VCaP (cell line): ENCODE measurements at regions not wholly inside any gene's neighbourhood (a gene's known extent, or its start where the extent isn't known, plus 50 kb on each side); places are given as distances from the start of the nearest gene placed in this dataset.

Experiments
- H3K27ac ChIP-seq: fragments of 450-650 bp; 2 replicates; pipeline ENCODE4 v1.5.1; 2017
- TF ChIP-seq, protein P1 (sequence below): fragments of 450-650 bp; conservative IDR thresholded peaks from 2 replicates; pipeline ENCODE4 v1.5.1; 2017; ENCODE audit warnings: mild to moderate bottlenecking, moderate library complexity

DNA sequence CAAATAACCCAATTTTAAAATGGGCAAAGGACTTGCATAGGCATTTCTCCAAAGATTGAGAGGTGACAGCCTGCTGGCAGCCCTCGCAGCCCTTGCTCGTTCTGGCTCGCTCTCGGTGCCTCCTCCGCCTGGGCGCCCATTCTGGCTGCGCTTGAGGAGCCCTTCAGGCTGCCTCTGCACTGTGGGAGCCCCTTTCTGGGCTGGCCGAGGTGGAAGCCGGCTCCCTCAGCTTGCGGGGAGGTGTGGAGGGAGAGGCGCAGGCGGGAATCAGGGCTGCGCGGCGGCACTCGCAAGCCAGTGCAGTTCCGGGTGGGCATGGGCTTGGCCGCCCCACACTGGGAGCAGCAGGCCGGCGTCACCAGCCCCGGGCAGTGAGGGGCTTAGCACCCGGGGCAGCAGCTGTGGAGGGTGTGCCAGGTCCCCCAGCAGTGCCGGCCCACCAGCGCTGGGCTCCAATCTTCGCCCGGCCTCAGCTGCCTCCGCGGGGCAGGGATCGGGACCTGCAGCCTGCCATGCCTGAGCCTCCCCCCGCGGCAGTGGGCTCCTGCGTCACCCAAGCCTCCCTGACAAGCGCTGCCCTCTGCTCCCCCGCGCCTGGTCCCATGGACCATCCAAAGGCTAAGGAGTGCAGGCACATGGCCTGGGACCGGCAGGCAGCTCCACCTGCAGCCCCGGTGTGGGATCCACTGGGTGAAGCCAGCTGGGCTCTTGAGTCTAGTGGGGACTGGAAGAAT, 54.0 kb upstream of the GALNT17 start:
- no peak overlapping the region for H3K27ac ChIP-seq
- TF ChIP-seq, protein P1, sequence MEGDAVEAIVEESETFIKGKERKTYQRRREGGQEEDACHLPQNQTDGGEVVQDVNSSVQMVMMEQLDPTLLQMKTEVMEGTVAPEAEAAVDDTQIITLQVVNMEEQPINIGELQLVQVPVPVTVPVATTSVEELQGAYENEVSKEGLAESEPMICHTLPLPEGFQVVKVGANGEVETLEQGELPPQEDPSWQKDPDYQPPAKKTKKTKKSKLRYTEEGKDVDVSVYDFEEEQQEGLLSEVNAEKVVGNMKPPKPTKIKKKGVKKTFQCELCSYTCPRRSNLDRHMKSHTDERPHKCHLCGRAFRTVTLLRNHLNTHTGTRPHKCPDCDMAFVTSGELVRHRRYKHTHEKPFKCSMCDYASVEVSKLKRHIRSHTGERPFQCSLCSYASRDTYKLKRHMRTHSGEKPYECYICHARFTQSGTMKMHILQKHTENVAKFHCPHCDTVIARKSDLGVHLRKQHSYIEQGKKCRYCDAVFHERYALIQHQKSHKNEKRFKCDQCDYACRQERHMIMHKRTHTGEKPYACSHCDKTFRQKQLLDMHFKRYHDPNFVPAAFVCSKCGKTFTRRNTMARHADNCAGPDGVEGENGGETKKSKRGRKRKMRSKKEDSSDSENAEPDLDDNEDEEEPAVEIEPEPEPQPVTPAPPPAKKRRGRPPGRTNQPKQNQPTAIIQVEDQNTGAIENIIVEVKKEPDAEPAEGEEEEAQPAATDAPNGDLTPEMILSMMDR, result no peak
